HepG2 (cell line): ENCODE measurements at regions not wholly inside any gene's neighbourhood (a gene's known extent, or its start where the extent isn't known, plus 50 kb on each side); places are given as distances from the start of the nearest gene placed in this dataset.

Source experiments
- ASH2L ChIP-seq: fragments of 300-600, 200-600 bp; sonication (generic); IDR thresholded peaks from 2 replicates; pipeline ENCODE4 v1.7.0; 2017; ENCODE audit warnings: low read depth, mild to moderate bottlenecking, moderate library complexity, mixed read lengths, low read length; ENCODE audit not compliant: insufficient read length
- ATF7 ChIP-seq, 2 experiments: fragments of 450-650 bp in 1 of 2; sonication (generic) in 1 of 2; formaldehyde crosslinking in 1 of 2; IDR thresholded peaks; 2 replicates each; pipeline versions ENCODE4 v1.4.0 to v1.6.1; 2016 to 2020; ENCODE audit warnings: antibody characterized with exemption in 1 of 2, mild to moderate bottlenecking in 1 of 2, missing genetic modification reagents in 1 of 2
- CSRNP2 ChIP-seq: sonication (generic); formaldehyde crosslinking; conservative IDR thresholded peaks from 2 replicates; pipeline ENCODE4 v1.8.0; 2022; ENCODE audit warnings: low read depth, missing genetic modification reagents
- DMAP1 ChIP-seq: IDR thresholded peaks from 2 replicates; pipeline ENCODE4 v1.6.1; 2016
- FOXP1 ChIP-seq, 2 experiments: fragments of 450-650 bp in 1 of 2; IDR thresholded peaks; 2 replicates each; pipeline ENCODE4 v1.6.1; 2017 to 2018; ENCODE audit warnings: antibody characterized with exemption in 1 of 2
- GATAD2A ChIP-seq: IDR thresholded peaks from 2 replicates; pipeline ENCODE4 v1.6.1; 2016
- HNF4A ChIP-seq: sonication (generic); formaldehyde crosslinking; IDR thresholded peaks from 2 replicates; pipeline ENCODE4 v1.4.0; 2020; ENCODE audit warnings: missing genetic modification reagents
- HNRNPLL ChIP-seq: fragments of 200-400 bp; formaldehyde crosslinking; IDR thresholded peaks from 2 replicates; pipeline ENCODE4 v1.6.1; 2017; ENCODE audit warnings: mild to moderate bottlenecking, low read depth, low read length; ENCODE audit not compliant: poor library complexity, severe bottlenecking
- HOXA5 ChIP-seq: sonication (generic); formaldehyde crosslinking; IDR thresholded peaks from 2 replicates; pipeline ENCODE4 v1.4.0; 2020; ENCODE audit warnings: missing genetic modification reagents
- MED1 ChIP-seq: sonication (generic); formaldehyde crosslinking; IDR thresholded peaks from 2 replicates; pipeline ENCODE4 v1.4.0; 2020; ENCODE audit warnings: missing genetic modification reagents
- NCOR1 ChIP-seq: fragments of 200-600 bp; sonication (generic); IDR thresholded peaks from 2 replicates; pipeline ENCODE4 v1.7.0; 2017; ENCODE audit warnings: antibody characterized with exemption, low read length, borderline replicate concordance
- RERE ChIP-seq: IDR thresholded peaks from 2 replicates; pipeline ENCODE4 v1.6.1; 2016; ENCODE audit warnings: low read depth, missing genetic modification reagents, missing compliant biosample characterization
- RFXANK ChIP-seq: IDR thresholded peaks from 2 replicates; pipeline ENCODE4 v1.6.1; 2016
- SKI ChIP-seq: fragments of 450-650 bp; IDR thresholded peaks from one replicate; pipeline ENCODE4 v1.6.1; 2018; ENCODE audit warnings: mild to moderate bottlenecking; ENCODE audit not compliant: partially characterized antibody
- SOX13 ChIP-seq, 3 experiments: fragments of 450-650 bp in 1 of 3; sonication (generic) in 1 of 3; formaldehyde crosslinking in 1 of 3; IDR thresholded peaks in 2 of 3; conservative IDR thresholded peaks in 1 of 3; 2 replicates each; pipeline versions ENCODE4 v1.5.0 to v1.6.1; 2016 to 2020; ENCODE audit warnings: antibody characterized with exemption in 1 of 3, mild to moderate bottlenecking in 1 of 3, missing compliant biosample characterization in 1 of 3, missing genetic modification reagents in 1 of 3, moderate library complexity in 1 of 3
- SP2 ChIP-seq: sonication (generic); formaldehyde crosslinking; IDR thresholded peaks from 2 replicates; pipeline ENCODE4 v1.5.1; 2020; ENCODE audit warnings: mild to moderate bottlenecking, missing genetic modification reagents
- TRAFD1 ChIP-seq: sonication (generic); formaldehyde crosslinking; IDR thresholded peaks from 2 replicates; pipeline ENCODE4 v1.5.1; 2020; ENCODE audit warnings: missing genetic modification reagents, mild to moderate bottlenecking, borderline replicate concordance
- ZFYVE20 ChIP-seq: sonication (generic); formaldehyde crosslinking; IDR thresholded peaks from 2 replicates; pipeline ENCODE4 v1.8.0; 2023; ENCODE audit warnings: low read depth, mild to moderate bottlenecking, moderate library complexity, missing genetic modification reagents, borderline replicate concordance
- ZNF451 ChIP-seq: sonication (generic); formaldehyde crosslinking; IDR thresholded peaks from 2 replicates; pipeline ENCODE4 v1.5.0; 2020; ENCODE audit warnings: mild to moderate bottlenecking, missing genetic modification reagents
- ZSCAN22 ChIP-seq: sonication (generic); formaldehyde crosslinking; IDR thresholded peaks from 2 replicates; pipeline ENCODE4 v1.4.0; 2020; ENCODE audit warnings: mild to moderate bottlenecking, missing genetic modification reagents

GRCh38 chr7:138316421-138317043 lies 143.5 kb upstream of the TRIM24 start (continued):
- TF ChIP-seq TRAFD1 (CRISPR knock-in tag) (no peak), HNRNPLL (no peak), NCOR1 (peak; percentile 83; the same call in 1 of the 2 replicates), SKI (peak; percentile 58), ZFYVE20 (CRISPR knock-in tag) (no peak), HOXA5 (CRISPR knock-in tag) (peak; percentile 14; the same call in 1 of the 2 replicates), MED1 (CRISPR knock-in tag) (peak; percentile 99), ATF7 (IDR thresholded peaks at IDR 0.05) (peak; percentile 86), ATF7 (CRISPR knock-in tag; IDR thresholded peaks at IDR 0.05) (no peak; the same call in 1 of the 2 replicates), DMAP1 (0 out of 2 replicates have a peak, but pooled peaks have one; percentile 33), RFXANK (no peak), HNF4A (CRISPR knock-in tag) (peak; percentile 67), SOX13 (IDR thresholded peaks at IDR 0.05) (peak; percentile 69; the same call in 1 of the 2 replicates), SOX13 (CRISPR knock-in tag; conservative IDR thresholded peaks at IDR 0.05 in 1 of 2, IDR thresholded peaks at IDR 0.05 in 1 of 2) (peak in 1 of 2 experiments; percentile 96; a peak in 2 of 4 replicates), ZNF451 (CRISPR knock-in tag) (no peak), RERE (peak; percentile 66), ZSCAN22 (CRISPR knock-in tag) (no peak), CSRNP2 (CRISPR knock-in tag) (no peak), SP2 (CRISPR knock-in tag) (no peak), ASH2L (peak; percentile 78), FOXP1 (IDR thresholded peaks at IDR 0.05) (no peak), FOXP1 (CRISPR knock-in tag; IDR thresholded peaks at IDR 0.05) (peak; percentile 58; the same call in 1 of the 2 replicates), GATAD2A (CRISPR knock-in tag) (peak; percentile 91)
